ENCODE measurements at regions not wholly inside any gene's neighbourhood (a gene's known extent, or its start where the extent isn't known, plus 50 kb on each side); places are given as distances from the start of the nearest gene placed in this dataset.
"Not testable (repeated sequence)": the region's sequence is repeated elsewhere in the genome, so short reads cannot be mapped to it uniquely, and the experiment has no call there.

- no peak for DNase-seq (ENCODE audit: low read depth in 2 of 2)
Observed at GRCh38 chr7:131800531-131800930, 244.1 kb upstream of the PODXL start.

- no peak for DNase-seq (ENCODE audit: low read depth in 2 of 2)
Observed at GRCh38 chr7:131800008-131800407, 243.6 kb upstream of the PODXL start.

GRCh38 chr7:131797841-131798240 lies 241.4 kb upstream of the PODXL start:
- DNase-seq (ENCODE audit: low read depth in 2 of 2): no peak

GRCh38 chr7:131795400-131795799 lies 239.0 kb upstream of the PODXL start:
- DNase-seq (ENCODE audit: low read depth in 2 of 2): no peak

GRCh38 chr7:131792311-131792710 lies 235.9 kb upstream of the PODXL start:
- no peak for DNase-seq (ENCODE audit: low read depth in 2 of 2)

GRCh38 chr7:131787101-131787500 lies 230.7 kb upstream of the PODXL start:
- no peak for DNase-seq (ENCODE audit: low read depth in 2 of 2)

GRCh38 chr7:131786204-131786603 lies 229.8 kb upstream of the PODXL start:
- DNase-seq (ENCODE audit: low read depth in 2 of 2): no peak

- DNase-seq (ENCODE audit: low read depth in 2 of 2): no peak
Observed at GRCh38 chr7:131778601-131779000, 222.2 kb upstream of the PODXL start.

- no peak for DNase-seq (ENCODE audit: low read depth in 2 of 2)
Observed at GRCh38 chr7:131774419-131775220, 218.2 kb upstream of the PODXL start.

GRCh38 chr7:131773413-131773812 lies 217.0 kb upstream of the PODXL start:
- DNase-seq (ENCODE audit: low read depth in 2 of 2): no peak

GRCh38 chr7:131769241-131769640 lies 212.8 kb upstream of the PODXL start:
- no peak for DNase-seq (ENCODE audit: low read depth in 2 of 2)

GRCh38 chr7:131767591-131767990 lies 211.2 kb upstream of the PODXL start:
- no peak for DNase-seq (ENCODE audit: low read depth in 2 of 2)

- no peak for DNase-seq (ENCODE audit: low read depth in 2 of 2)
Observed at GRCh38 chr7:131765575-131765974, 209.1 kb upstream of the PODXL start.

- DNase-seq (ENCODE audit: low read depth in 2 of 2): no peak
Observed at GRCh38 chr7:131764143-131764775, 207.8 kb upstream of the PODXL start.

- no peak for DNase-seq (ENCODE audit: low read depth in 2 of 2)
Observed at GRCh38 chr7:131762753-131763152, 206.3 kb upstream of the PODXL start.

- not testable (repeated sequence) for DNase-seq (ENCODE audit: low read depth in 2 of 2)
Observed at GRCh38 chr7:131755801-131756200, 199.4 kb upstream of the PODXL start.

- no peak for DNase-seq (ENCODE audit: low read depth in 2 of 2)
Observed at GRCh38 chr7:131753620-131754222, 197.3 kb upstream of the PODXL start.

- DNase-seq (ENCODE audit: low read depth in 2 of 2): no peak
Observed at GRCh38 chr7:131747658-131748232, 191.3 kb upstream of the PODXL start.

GRCh38 chr7:131745390-131746248 lies 189.2 kb upstream of the PODXL start:
- DNase-seq (ENCODE audit: low read depth in 2 of 2): no peak

GRCh38 chr7:131741446-131741845 lies 185.0 kb upstream of the PODXL start:
- no peak for DNase-seq (ENCODE audit: low read depth in 2 of 2)

GRCh38 chr7:131737746-131738465 lies 181.5 kb upstream of the PODXL start:
- DNase-seq (ENCODE audit: low read depth in 2 of 2): no peak
